ENCODE measurements at regions not wholly inside any gene's neighbourhood (a gene's known extent, or its start where the extent isn't known, plus 50 kb on each side); places are given as distances from the start of the nearest gene placed in this dataset.

- ChIA-PET CTCF (no interaction called here), POLR2A (no interaction called here)
- peaks cover 0 to 33% of the 10 kb centered on the region in 2 experiments for H3K27me3 ChIP-seq (replicated peaks in 1 of 2; ENCODE audit: control insufficient read depth in 2 of 2, extremely low read depth in 1 of 2, insufficient read depth in 2 of 2, low read length in 1 of 2)
- H3K4me1 Mint-ChIP-seq: no peaks in the 10 kb centered on the region
- 70% methylated on average over 3 of the region's 4 CpGs for WGBS (ENCODE audit: insufficient coverage)
- H3K9me3 Mint-ChIP-seq: no peaks in the 10 kb centered on the region
- peaks cover 39 to 56% of the 10 kb centered on the region in 2 donors for H3K27me3 Mint-ChIP-seq
- H3K4me1 ChIP-seq (ENCODE audit: control insufficient read depth in 1 of 2, extremely low read depth in 1 of 2, insufficient read depth in 2 of 2, low read length in 2 of 2): no peaks in the 10 kb centered on the region
- no peak overlapping the region for H3K4me3 ChIP-seq (ENCODE audit: control insufficient read depth in 1 of 2, extremely low read depth in 1 of 2, low read length in 1 of 2)
- ATAC-seq (replicated peaks in 1 of 4) (no peak), DNase-seq (no peak)
- no peaks in the 10 kb centered on the region for H3K36me3 Mint-ChIP-seq
- no peaks in the 10 kb centered on the region for H3K9me3 ChIP-seq
- H3K4me3 Mint-ChIP-seq: no peak overlapping the region
- no peak overlapping the region for H3K27ac Mint-ChIP-seq
- no peaks in the 10 kb centered on the region for H3K36me3 ChIP-seq (ENCODE audit: control insufficient read depth in 2 of 2, extremely low read depth in 1 of 2, insufficient read depth in 1 of 2, low read length in 1 of 2)
- no peak overlapping the region for H3K27ac ChIP-seq (ENCODE audit: low read length)
Measured at GRCh38 chr1:157288492-157288891, 150.3 kb upstream of the ETV3 start.

- H3K4me3 Mint-ChIP-seq: no peak overlapping the region
- DNase-seq: no peak
- ChIA-PET POLR2A (no interaction called here), CTCF (no interaction called here)
- WGBS (ENCODE audit: insufficient coverage): no CpG with 5 or more reads among the region's 1 CpG
- H3K27ac Mint-ChIP-seq: no peak overlapping the region
- Histone ChIP-seq H3K4me1 (ENCODE audit: control insufficient read depth in 1 of 2, extremely low read depth in 1 of 2, insufficient read depth in 2 of 2, low read length in 2 of 2) (no peaks in the 10 kb centered on the region), H3K27me3 (replicated peaks in 1 of 2; ENCODE audit: control insufficient read depth in 2 of 2, extremely low read depth in 1 of 2, insufficient read depth in 2 of 2, low read length in 1 of 2) (peaks cover 0 to 32% of the 10 kb centered on the region in 2 experiments), H3K36me3 (ENCODE audit: control insufficient read depth in 2 of 2, extremely low read depth in 1 of 2, insufficient read depth in 1 of 2, low read length in 1 of 2) (no peaks in the 10 kb centered on the region), H3K27ac (ENCODE audit: low read length) (no peak overlapping the region), H3K9me3 (no peaks in the 10 kb centered on the region), H3K4me3 (ENCODE audit: control insufficient read depth in 1 of 2, extremely low read depth in 1 of 2, low read length in 1 of 2) (no peak overlapping the region)
- no peaks in the 10 kb centered on the region for H3K9me3 Mint-ChIP-seq
- no peaks in the 10 kb centered on the region for H3K36me3 Mint-ChIP-seq
- peaks cover 42 to 56% of the 10 kb centered on the region in 2 donors for H3K27me3 Mint-ChIP-seq
- ATAC-seq (replicated peaks in 1 of 4): no peak
- no peaks in the 10 kb centered on the region for H3K4me1 Mint-ChIP-seq
Measured at GRCh38 chr1:157288006-157288405, 149.8 kb upstream of the ETV3 start.

- ATAC-seq (replicated peaks in 1 of 4): no peak
- Histone ChIP-seq H3K36me3 (ENCODE audit: control insufficient read depth in 2 of 2, extremely low read depth in 1 of 2, insufficient read depth in 1 of 2, low read length in 1 of 2) (no peaks in the 10 kb centered on the region), H3K4me3 (ENCODE audit: control insufficient read depth in 1 of 2, extremely low read depth in 1 of 2, low read length in 1 of 2) (no peak overlapping the region), H3K27me3 (replicated peaks in 1 of 2; ENCODE audit: control insufficient read depth in 2 of 2, extremely low read depth in 1 of 2, insufficient read depth in 2 of 2, low read length in 1 of 2) (peaks cover 0 to 31% of the 10 kb centered on the region in 2 experiments), H3K27ac (ENCODE audit: low read length) (no peak overlapping the region), H3K4me1 (ENCODE audit: control insufficient read depth in 1 of 2, extremely low read depth in 1 of 2, insufficient read depth in 2 of 2, low read length in 2 of 2) (no peaks in the 10 kb centered on the region), H3K9me3 (no peaks in the 10 kb centered on the region)
- CTCF ChIA-PET: no interaction called here
- DNase-seq: no peak
- no peak overlapping the region for H3K27ac Mint-ChIP-seq
- no peak overlapping the region for H3K4me3 Mint-ChIP-seq
- POLR2A ChIA-PET: no interaction called here
- 97% methylated on average over 3 of the region's 5 CpGs for WGBS (ENCODE audit: insufficient coverage)
- no peaks in the 10 kb centered on the region for H3K9me3 Mint-ChIP-seq
- no peaks in the 10 kb centered on the region for H3K4me1 Mint-ChIP-seq
- H3K27me3 Mint-ChIP-seq: peaks cover 47 to 61% of the 10 kb centered on the region in 2 donors
- no peaks in the 10 kb centered on the region for H3K36me3 Mint-ChIP-seq
Measured at GRCh38 chr1:157287462-157287861, 149.3 kb upstream of the ETV3 start.

- Histone ChIP-seq H3K9me3 (no peaks in the 10 kb centered on the region), H3K27me3 (replicated peaks in 1 of 2; ENCODE audit: control insufficient read depth in 2 of 2, extremely low read depth in 1 of 2, insufficient read depth in 2 of 2, low read length in 1 of 2) (peaks cover 0 to 27% of the 10 kb centered on the region in 2 experiments), H3K27ac (ENCODE audit: low read length) (no peak overlapping the region), H3K36me3 (ENCODE audit: control insufficient read depth in 2 of 2, extremely low read depth in 1 of 2, insufficient read depth in 1 of 2, low read length in 1 of 2) (no peaks in the 10 kb centered on the region), H3K4me3 (ENCODE audit: control insufficient read depth in 1 of 2, extremely low read depth in 1 of 2, low read length in 1 of 2) (no peak overlapping the region), H3K4me1 (ENCODE audit: control insufficient read depth in 1 of 2, extremely low read depth in 1 of 2, insufficient read depth in 2 of 2, low read length in 2 of 2) (no peaks in the 10 kb centered on the region)
- ATAC-seq (replicated peaks in 1 of 4): no peak
- CTCF ChIA-PET: no interaction called here
- no peak for DNase-seq
- Mint-ChIP-seq H3K4me3 (no peak overlapping the region), H3K9me3 (no peaks in the 10 kb centered on the region), H3K27ac (no peak overlapping the region), H3K36me3 (no peaks in the 10 kb centered on the region), H3K27me3 (peaks cover 50 to 60% of the 10 kb centered on the region in 2 donors), H3K4me1 (no peaks in the 10 kb centered on the region)
- 90% methylated on average over 8 of the region's 10 CpGs for WGBS (ENCODE audit: insufficient coverage)
- POLR2A ChIA-PET: no interaction called here
Measured at GRCh38 chr1:157286646-157287420, 148.6 kb upstream of the ETV3 start.

GRCh38 chr1:157286096-157286495 lies 147.9 kb upstream of the ETV3 start:
- no peak for ATAC-seq (replicated peaks in 1 of 4)

GRCh38 chr1:157284451-157284850 lies 146.3 kb upstream of the ETV3 start:
- Mint-ChIP-seq H3K9me3 (no peaks in the 10 kb centered on the region), H3K4me1 (no peaks in the 10 kb centered on the region), H3K4me3 (no peak overlapping the region), H3K27ac (no peak overlapping the region), H3K27me3 (peaks cover 62 to 64% of the 10 kb centered on the region in 2 donors), H3K36me3 (no peaks in the 10 kb centered on the region)
- Histone ChIP-seq H3K27me3 (replicated peaks in 1 of 2; ENCODE audit: control insufficient read depth in 2 of 2, extremely low read depth in 1 of 2, insufficient read depth in 2 of 2, low read length in 1 of 2) (peaks cover 0 to 28% of the 10 kb centered on the region in 2 experiments), H3K4me1 (ENCODE audit: control insufficient read depth in 1 of 2, extremely low read depth in 1 of 2, insufficient read depth in 2 of 2, low read length in 2 of 2) (no peaks in the 10 kb centered on the region), H3K36me3 (ENCODE audit: control insufficient read depth in 2 of 2, extremely low read depth in 1 of 2, insufficient read depth in 1 of 2, low read length in 1 of 2) (no peaks in the 10 kb centered on the region), H3K27ac (ENCODE audit: low read length) (no peak overlapping the region), H3K4me3 (ENCODE audit: control insufficient read depth in 1 of 2, extremely low read depth in 1 of 2, low read length in 1 of 2) (no peak overlapping the region), H3K9me3 (no peaks in the 10 kb centered on the region)
- POLR2A ChIA-PET: no interaction called here
- DNase-seq (no peak), ATAC-seq (replicated peaks in 1 of 4) (no peak)
- WGBS (ENCODE audit: insufficient coverage): no CpG with 5 or more reads among the region's 1 CpG
- CTCF ChIA-PET: no interaction called here

More at GRCh38 chr1:157286096-157286495, 147.9 kb upstream of the ETV3 start:
- WGBS (ENCODE audit: insufficient coverage): 76% methylated on average over 2 of the region's 2 CpGs
- no peaks in the 10 kb centered on the region for H3K9me3 Mint-ChIP-seq
- no peaks in the 10 kb centered on the region for H3K4me1 Mint-ChIP-seq
- Histone ChIP-seq H3K9me3 (no peaks in the 10 kb centered on the region), H3K4me3 (ENCODE audit: control insufficient read depth in 1 of 2, extremely low read depth in 1 of 2, low read length in 1 of 2) (no peak overlapping the region), H3K4me1 (ENCODE audit: control insufficient read depth in 1 of 2, extremely low read depth in 1 of 2, insufficient read depth in 2 of 2, low read length in 2 of 2) (no peaks in the 10 kb centered on the region), H3K36me3 (ENCODE audit: control insufficient read depth in 2 of 2, extremely low read depth in 1 of 2, insufficient read depth in 1 of 2, low read length in 1 of 2) (no peaks in the 10 kb centered on the region), H3K27ac (ENCODE audit: low read length) (no peak overlapping the region), H3K27me3 (replicated peaks in 1 of 2; ENCODE audit: control insufficient read depth in 2 of 2, extremely low read depth in 1 of 2, insufficient read depth in 2 of 2, low read length in 1 of 2) (peaks cover 0 to 27% of the 10 kb centered on the region in 2 experiments)
- CTCF ChIA-PET: no interaction called here
- H3K36me3 Mint-ChIP-seq: no peaks in the 10 kb centered on the region
- H3K4me3 Mint-ChIP-seq: no peak overlapping the region
- no peak for DNase-seq
- peaks cover 57 to 67% of the 10 kb centered on the region in 2 donors for H3K27me3 Mint-ChIP-seq
- POLR2A ChIA-PET: no interaction called here
- H3K27ac Mint-ChIP-seq: no peak overlapping the region

- no peak for DNase-seq
- Histone ChIP-seq H3K27ac (ENCODE audit: low read length) (no peak overlapping the region), H3K4me3 (ENCODE audit: control insufficient read depth in 1 of 2, extremely low read depth in 1 of 2, low read length in 1 of 2) (no peak overlapping the region), H3K36me3 (ENCODE audit: control insufficient read depth in 2 of 2, extremely low read depth in 1 of 2, insufficient read depth in 1 of 2, low read length in 1 of 2) (no peaks in the 10 kb centered on the region), H3K27me3 (replicated peaks in 1 of 2; ENCODE audit: control insufficient read depth in 2 of 2, extremely low read depth in 1 of 2, insufficient read depth in 2 of 2, low read length in 1 of 2) (peaks cover 2 to 25% of the 10 kb centered on the region in 2 experiments), H3K9me3 (no peaks in the 10 kb centered on the region), H3K4me1 (ENCODE audit: control insufficient read depth in 1 of 2, extremely low read depth in 1 of 2, insufficient read depth in 2 of 2, low read length in 2 of 2) (no peaks in the 10 kb centered on the region)
- WGBS (ENCODE audit: insufficient coverage): 100% methylated on average over 2 of the region's 3 CpGs
- H3K4me1 Mint-ChIP-seq: no peaks in the 10 kb centered on the region
- peaks cover 36 to 40% of the 10 kb centered on the region in 2 donors for H3K27me3 Mint-ChIP-seq
- ATAC-seq (replicated peaks in 1 of 4): no peak
- POLR2A ChIA-PET: no interaction called here
- no peaks in the 10 kb centered on the region for H3K9me3 Mint-ChIP-seq
- CTCF ChIA-PET: no interaction called here
- H3K27ac Mint-ChIP-seq: no peak overlapping the region
- no peaks in the 10 kb centered on the region for H3K36me3 Mint-ChIP-seq
- no peak overlapping the region for H3K4me3 Mint-ChIP-seq
Measured at GRCh38 chr1:157279802-157280140, 141.6 kb upstream of the ETV3 start.

Data from T-cell (primary cell).